PFSK-1 (cell line): ENCODE measurements at regions not wholly inside any gene's neighbourhood (a gene's known extent, or its start where the extent isn't known, plus 50 kb on each side); places are given as distances from the start of the nearest gene placed in this dataset.

ENCODE experiments used
- FOXP2 ChIP-seq: optimal IDR thresholded peaks from 2 replicates; pipeline ENCODE3; 2011; ENCODE audit warnings: borderline replicate concordance, control low read depth, inconsistent platforms; ENCODE audit not compliant: insufficient read depth; ENCODE audit errors: extremely low read length, extremely low read depth
- POLR2AphosphoS5 ChIP-seq: IDR thresholded peaks from 2 replicates; pipeline ENCODE4 v1.6.1; 2012; ENCODE audit warnings: low read depth, mild to moderate bottlenecking, control low read depth, low read length, moderate library complexity
- SIN3A ChIP-seq: IDR thresholded peaks from 2 replicates; pipeline ENCODE4 v1.6.1; 2012; ENCODE audit warnings: mild to moderate bottlenecking, low read length, moderate library complexity, borderline replicate concordance; ENCODE audit not compliant: insufficient read depth
- TAF1 ChIP-seq: IDR thresholded peaks from 2 replicates; pipeline ENCODE4 v1.6.1; 2012; ENCODE audit warnings: low read length, control low read depth, borderline replicate concordance; ENCODE audit not compliant: insufficient read depth
- TF ChIP-seq, protein P1 (sequence below), 2 experiments: IDR thresholded peaks; 2 replicates each; pipeline versions ENCODE4 v1.6.1 to v1.8.0; 2011 to 2012; ENCODE audit warnings: low read depth in 2 of 2, low read length in 2 of 2, control low read depth in 1 of 2, inconsistent platforms in 1 of 2, mild to moderate bottlenecking in 1 of 2, moderate library complexity in 1 of 2; ENCODE audit not compliant: insufficient read depth in 1 of 2

DNA sequence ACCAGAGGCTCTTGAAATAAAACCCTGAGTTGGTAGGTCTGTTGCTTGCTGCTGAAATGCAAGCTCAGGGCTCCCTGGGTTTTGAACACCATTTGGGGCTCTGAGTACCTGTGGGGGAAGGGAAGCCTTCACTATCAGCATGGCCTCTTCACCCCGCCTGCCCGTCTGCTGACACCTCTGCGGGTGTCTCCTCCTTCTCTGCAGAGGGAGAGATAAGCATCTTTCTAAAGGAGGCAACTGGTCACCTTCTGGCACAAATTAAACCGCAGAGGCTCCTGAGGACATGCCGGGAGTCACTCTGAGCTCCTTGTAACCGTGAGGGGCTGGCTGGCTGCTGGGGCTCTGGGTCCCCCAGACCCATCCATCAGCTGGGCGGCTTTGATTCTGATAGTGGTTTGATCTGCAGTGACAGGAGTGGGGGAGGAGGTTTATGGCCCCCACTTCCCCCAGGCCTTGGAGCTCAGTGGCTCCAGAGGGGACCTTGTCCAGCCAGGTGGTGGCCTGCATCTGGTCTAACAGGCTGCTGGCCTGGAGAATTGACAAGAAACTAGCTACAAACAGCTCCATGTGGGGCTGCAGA is 123.5 kb downstream of the IRF8 start:
- no peak for TF ChIP-seq FOXP2
- TF ChIP-seq POLR2AphosphoS5 = no peak
- TF ChIP-seq, protein P1, sequence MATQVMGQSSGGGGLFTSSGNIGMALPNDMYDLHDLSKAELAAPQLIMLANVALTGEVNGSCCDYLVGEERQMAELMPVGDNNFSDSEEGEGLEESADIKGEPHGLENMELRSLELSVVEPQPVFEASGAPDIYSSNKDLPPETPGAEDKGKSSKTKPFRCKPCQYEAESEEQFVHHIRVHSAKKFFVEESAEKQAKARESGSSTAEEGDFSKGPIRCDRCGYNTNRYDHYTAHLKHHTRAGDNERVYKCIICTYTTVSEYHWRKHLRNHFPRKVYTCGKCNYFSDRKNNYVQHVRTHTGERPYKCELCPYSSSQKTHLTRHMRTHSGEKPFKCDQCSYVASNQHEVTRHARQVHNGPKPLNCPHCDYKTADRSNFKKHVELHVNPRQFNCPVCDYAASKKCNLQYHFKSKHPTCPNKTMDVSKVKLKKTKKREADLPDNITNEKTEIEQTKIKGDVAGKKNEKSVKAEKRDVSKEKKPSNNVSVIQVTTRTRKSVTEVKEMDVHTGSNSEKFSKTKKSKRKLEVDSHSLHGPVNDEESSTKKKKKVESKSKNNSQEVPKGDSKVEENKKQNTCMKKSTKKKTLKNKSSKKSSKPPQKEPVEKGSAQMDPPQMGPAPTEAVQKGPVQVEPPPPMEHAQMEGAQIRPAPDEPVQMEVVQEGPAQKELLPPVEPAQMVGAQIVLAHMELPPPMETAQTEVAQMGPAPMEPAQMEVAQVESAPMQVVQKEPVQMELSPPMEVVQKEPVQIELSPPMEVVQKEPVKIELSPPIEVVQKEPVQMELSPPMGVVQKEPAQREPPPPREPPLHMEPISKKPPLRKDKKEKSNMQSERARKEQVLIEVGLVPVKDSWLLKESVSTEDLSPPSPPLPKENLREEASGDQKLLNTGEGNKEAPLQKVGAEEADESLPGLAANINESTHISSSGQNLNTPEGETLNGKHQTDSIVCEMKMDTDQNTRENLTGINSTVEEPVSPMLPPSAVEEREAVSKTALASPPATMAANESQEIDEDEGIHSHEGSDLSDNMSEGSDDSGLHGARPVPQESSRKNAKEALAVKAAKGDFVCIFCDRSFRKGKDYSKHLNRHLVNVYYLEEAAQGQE (IDR thresholded peaks at IDR 0.05; ENCODE audit: insufficient read depth in 1 of 2, low read depth in 2 of 2, low read length in 2 of 2) = no peak
- no peak for TF ChIP-seq SIN3A
- no peak for TF ChIP-seq TAF1

DNA sequence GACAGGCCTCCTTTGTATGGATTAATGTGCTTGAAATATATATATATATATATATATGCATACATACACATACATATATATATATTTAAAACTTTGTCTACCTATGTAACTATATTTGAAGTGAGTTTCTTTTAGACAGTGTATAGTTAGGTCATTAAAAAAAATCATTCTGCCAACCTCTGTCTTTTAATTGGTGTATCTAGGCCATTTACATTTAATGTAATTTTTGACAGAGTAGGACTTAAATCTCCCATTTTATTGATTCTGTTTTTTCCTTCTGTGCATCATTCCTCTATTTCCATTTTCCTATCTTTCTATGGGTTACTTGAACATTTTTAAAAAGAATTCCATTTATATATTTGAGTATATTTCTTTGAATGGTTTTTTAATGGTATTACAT is 125.2 kb downstream of the IRF8 start:
- no peak for TF ChIP-seq TAF1
- TF ChIP-seq POLR2AphosphoS5 = no peak
- TF ChIP-seq, protein P1 (IDR thresholded peaks at IDR 0.05; ENCODE audit: insufficient read depth in 1 of 2, low read depth in 2 of 2, low read length in 2 of 2) = no peak
- no peak for TF ChIP-seq FOXP2
- TF ChIP-seq SIN3A = no peak

DNA sequence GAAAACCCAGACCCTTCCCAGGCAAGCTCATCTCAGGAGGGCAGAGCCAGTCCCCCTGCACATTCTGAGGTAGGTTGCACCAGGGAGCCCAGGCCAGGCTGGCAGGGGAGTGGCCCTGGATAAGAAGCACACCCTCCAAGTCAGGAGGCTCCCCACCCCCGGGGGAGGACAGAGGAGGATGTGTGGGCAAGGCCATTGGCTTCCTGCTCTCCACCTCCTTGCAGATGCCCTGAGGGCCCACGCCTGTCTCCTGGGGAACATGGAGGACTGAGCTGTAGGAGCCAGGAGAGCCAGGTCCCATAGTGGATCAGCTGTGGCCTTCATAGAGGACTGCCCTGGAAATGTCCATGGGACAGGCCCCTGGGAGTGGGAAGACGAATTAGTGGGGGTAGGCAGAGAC is 126.7 kb downstream of the IRF8 start:
- TF ChIP-seq TAF1 = no peak
- TF ChIP-seq, protein P1 (IDR thresholded peaks at IDR 0.05; ENCODE audit: insufficient read depth in 1 of 2, low read depth in 2 of 2, low read length in 2 of 2) = no peak
- no peak for TF ChIP-seq POLR2AphosphoS5
- TF ChIP-seq FOXP2 = no peak
- no peak for TF ChIP-seq SIN3A

DNA sequence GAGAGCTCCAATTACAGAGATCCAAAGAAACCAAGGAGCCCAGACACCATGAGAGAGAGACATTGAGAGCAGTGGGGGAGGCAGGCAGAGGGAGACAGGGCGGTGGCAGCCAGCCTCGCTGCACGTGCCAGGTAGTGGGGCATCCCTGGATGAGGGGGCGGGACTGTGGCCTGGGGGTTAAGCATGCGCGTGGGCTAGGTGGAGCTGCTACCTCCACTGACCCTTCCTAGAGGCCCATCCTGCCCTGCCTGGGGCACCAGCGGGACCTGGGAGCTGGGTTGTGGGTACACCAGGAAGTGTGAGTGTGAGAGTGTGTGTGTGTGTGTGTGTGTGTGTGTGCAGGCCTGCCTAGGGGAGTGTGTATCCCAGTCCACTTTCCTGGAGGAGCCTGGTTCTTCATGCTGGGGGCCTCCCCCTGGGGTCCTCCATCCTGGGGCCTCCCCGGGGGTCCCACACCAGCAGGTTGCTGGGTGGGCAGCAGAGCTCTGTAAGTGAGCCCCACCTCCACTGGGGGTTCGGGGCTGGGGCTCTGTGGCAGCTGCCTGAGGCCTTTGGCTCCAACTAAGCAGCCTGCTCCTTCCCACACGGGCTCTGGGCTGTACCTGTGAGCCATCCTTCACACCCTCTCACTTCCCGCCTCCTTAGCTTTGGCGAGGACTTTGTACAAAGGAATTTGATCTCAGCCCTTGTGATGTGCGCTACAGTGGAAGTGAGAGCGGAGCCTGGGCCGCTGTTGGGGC is 127.4 kb downstream of the IRF8 start:
- TF ChIP-seq, protein P1 (IDR thresholded peaks at IDR 0.05; ENCODE audit: insufficient read depth in 1 of 2, low read depth in 2 of 2, low read length in 2 of 2) = no peak
- TF ChIP-seq SIN3A (no peak), TAF1 (no peak), FOXP2 (no peak), POLR2AphosphoS5 (no peak)
